H1 (cell line): ENCODE measurements at regions not wholly inside any gene's neighbourhood (a gene's known extent, or its start where the extent isn't known, plus 50 kb on each side); places are given as distances from the start of the nearest gene placed in this dataset.

ENCODE experiments used
- BCL11A ChIP-seq, 2 experiments: IDR thresholded peaks; one replicate each; pipeline ENCODE4 v1.6.1; 2011; ENCODE audit warnings: low read depth in 2 of 2, low read length in 2 of 2, mild to moderate bottlenecking in 2 of 2
- CTBP2 ChIP-seq: IDR thresholded peaks from 2 replicates; pipeline ENCODE4 v1.7.0; 2011; ENCODE audit warnings: borderline replicate concordance, mild to moderate bottlenecking, moderate library complexity, mixed read lengths, low read length; ENCODE audit not compliant: insufficient read depth, insufficient read length
- EGR1 ChIP-seq: IDR thresholded peaks from 2 replicates; pipeline ENCODE4 v1.6.1; 2011; ENCODE audit warnings: low read depth, low read length, borderline replicate concordance
- HDAC2 ChIP-seq, 2 experiments: fragments of 300-600 bp in 1 of 2; sonication (generic) in 1 of 2; IDR thresholded peaks; 2 replicates each; pipeline ENCODE4 v1.6.1; 2011 to 2012; ENCODE audit warnings: low read depth in 2 of 2, low read length in 2 of 2, mild to moderate bottlenecking in 2 of 2, moderate library complexity in 2 of 2, borderline replicate concordance in 1 of 2, inconsistent platforms in 1 of 2
- POLR2A ChIP-seq, 2 experiments: IDR thresholded peaks; 1 replicate in 1 of 2; 2 replicates in 1 of 2; pipeline ENCODE4 v1.6.1; 2011; ENCODE audit warnings: low read depth in 2 of 2, low read length in 2 of 2, mild to moderate bottlenecking in 2 of 2; ENCODE audit errors: control extremely low read depth in 1 of 2
- POLR2AphosphoS5 ChIP-seq: IDR thresholded peaks from 2 replicates; pipeline ENCODE4 v1.6.1; 2011; ENCODE audit warnings: low read depth, low read length
- RFX5 ChIP-seq: IDR thresholded peaks from 2 replicates; pipeline ENCODE4 v1.6.1; 2011; ENCODE audit warnings: low read depth, low read length, improper control_type of control experiment, borderline replicate concordance
- SP1 ChIP-seq: IDR thresholded peaks from 2 replicates; pipeline ENCODE4 v1.6.1; 2011; ENCODE audit warnings: low read depth, low read length
- TAF1 ChIP-seq: IDR thresholded peaks from 2 replicates; pipeline ENCODE4 v1.6.1; 2011; ENCODE audit warnings: mild to moderate bottlenecking, low read depth, low read length
- TCF12 ChIP-seq: IDR thresholded peaks from 2 replicates; pipeline ENCODE4 v1.6.1; 2011; ENCODE audit warnings: low read depth, mild to moderate bottlenecking, low read length
- TF ChIP-seq, protein P1 (sequence below), 3 experiments: IDR thresholded peaks; 1 replicate in 2 of 3; 2 replicates in 1 of 3; pipeline versions ENCODE4 v1.5.1 to v1.6.1; 2011; ENCODE audit warnings: low read length in 3 of 3, mild to moderate bottlenecking in 3 of 3, inconsistent platforms in 2 of 3, low read depth in 1 of 3, moderate library complexity in 1 of 3; ENCODE audit not compliant: insufficient read depth in 1 of 3; ENCODE audit errors: control extremely low read depth in 1 of 3
- TF ChIP-seq, protein P2 (sequence below): IDR thresholded peaks from 2 replicates; pipeline ENCODE4 v1.6.1; 2012; ENCODE audit warnings: inconsistent platforms
- TF ChIP-seq, protein P3 (sequence below): IDR thresholded peaks from 2 replicates; pipeline ENCODE4 v1.6.1; 2011; ENCODE audit warnings: low read length, improper control_type of control experiment

DNA sequence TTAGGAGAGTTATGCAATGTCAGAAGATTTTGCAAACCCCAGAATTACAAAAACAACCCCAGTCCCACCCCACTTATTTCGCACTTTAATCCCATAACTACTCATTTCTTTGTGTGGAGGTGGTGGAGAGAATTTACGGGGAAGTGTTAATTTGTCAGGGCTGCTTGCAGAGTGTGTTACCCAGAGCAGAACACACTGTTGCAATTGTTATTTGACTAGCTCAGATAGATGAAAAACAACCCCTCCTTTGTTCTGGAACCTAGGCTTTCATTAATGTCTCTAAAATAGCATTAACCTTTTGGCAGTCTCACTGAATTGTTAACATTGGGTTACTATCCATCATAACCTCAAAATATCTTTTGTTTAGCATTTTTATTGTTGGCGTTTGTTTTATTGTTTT, 55.8 kb upstream of the MINAR1 start:
- TF ChIP-seq, protein P1, sequence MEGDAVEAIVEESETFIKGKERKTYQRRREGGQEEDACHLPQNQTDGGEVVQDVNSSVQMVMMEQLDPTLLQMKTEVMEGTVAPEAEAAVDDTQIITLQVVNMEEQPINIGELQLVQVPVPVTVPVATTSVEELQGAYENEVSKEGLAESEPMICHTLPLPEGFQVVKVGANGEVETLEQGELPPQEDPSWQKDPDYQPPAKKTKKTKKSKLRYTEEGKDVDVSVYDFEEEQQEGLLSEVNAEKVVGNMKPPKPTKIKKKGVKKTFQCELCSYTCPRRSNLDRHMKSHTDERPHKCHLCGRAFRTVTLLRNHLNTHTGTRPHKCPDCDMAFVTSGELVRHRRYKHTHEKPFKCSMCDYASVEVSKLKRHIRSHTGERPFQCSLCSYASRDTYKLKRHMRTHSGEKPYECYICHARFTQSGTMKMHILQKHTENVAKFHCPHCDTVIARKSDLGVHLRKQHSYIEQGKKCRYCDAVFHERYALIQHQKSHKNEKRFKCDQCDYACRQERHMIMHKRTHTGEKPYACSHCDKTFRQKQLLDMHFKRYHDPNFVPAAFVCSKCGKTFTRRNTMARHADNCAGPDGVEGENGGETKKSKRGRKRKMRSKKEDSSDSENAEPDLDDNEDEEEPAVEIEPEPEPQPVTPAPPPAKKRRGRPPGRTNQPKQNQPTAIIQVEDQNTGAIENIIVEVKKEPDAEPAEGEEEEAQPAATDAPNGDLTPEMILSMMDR (IDR thresholded peaks at IDR 0.05; ENCODE audit: control extremely low read depth in 1 of 3, insufficient read depth in 1 of 3, low read depth in 1 of 3, low read length in 3 of 3): no peak
- TF ChIP-seq BCL11A (IDR thresholded peaks at IDR 0.05; ENCODE audit: low read depth in 2 of 2, low read length in 2 of 2) (no peak), SP1 (no peak), TCF12 (no peak), POLR2AphosphoS5 (no peak), TAF1 (no peak), CTBP2 (no peak), POLR2A (IDR thresholded peaks at IDR 0.05; ENCODE audit: control extremely low read depth in 1 of 2, low read depth in 2 of 2, low read length in 2 of 2) (no peak), HDAC2 (IDR thresholded peaks at IDR 0.05; ENCODE audit: borderline replicate concordance in 1 of 2, low read depth in 2 of 2, low read length in 2 of 2) (no peak), EGR1 (no peak), RFX5 (no peak)
- TF ChIP-seq, protein P2, sequence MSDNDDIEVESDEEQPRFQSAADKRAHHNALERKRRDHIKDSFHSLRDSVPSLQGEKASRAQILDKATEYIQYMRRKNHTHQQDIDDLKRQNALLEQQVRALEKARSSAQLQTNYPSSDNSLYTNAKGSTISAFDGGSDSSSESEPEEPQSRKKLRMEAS: no peak
- TF ChIP-seq, protein P3, sequence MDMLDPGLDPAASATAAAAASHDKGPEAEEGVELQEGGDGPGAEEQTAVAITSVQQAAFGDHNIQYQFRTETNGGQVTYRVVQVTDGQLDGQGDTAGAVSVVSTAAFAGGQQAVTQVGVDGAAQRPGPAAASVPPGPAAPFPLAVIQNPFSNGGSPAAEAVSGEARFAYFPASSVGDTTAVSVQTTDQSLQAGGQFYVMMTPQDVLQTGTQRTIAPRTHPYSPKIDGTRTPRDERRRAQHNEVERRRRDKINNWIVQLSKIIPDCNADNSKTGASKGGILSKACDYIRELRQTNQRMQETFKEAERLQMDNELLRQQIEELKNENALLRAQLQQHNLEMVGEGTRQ: no peak
